ENCODE measurements at regions not wholly inside any gene's neighbourhood (a gene's known extent, or its start where the extent isn't known, plus 50 kb on each side); places are given as distances from the start of the nearest gene placed in this dataset.

DNA sequence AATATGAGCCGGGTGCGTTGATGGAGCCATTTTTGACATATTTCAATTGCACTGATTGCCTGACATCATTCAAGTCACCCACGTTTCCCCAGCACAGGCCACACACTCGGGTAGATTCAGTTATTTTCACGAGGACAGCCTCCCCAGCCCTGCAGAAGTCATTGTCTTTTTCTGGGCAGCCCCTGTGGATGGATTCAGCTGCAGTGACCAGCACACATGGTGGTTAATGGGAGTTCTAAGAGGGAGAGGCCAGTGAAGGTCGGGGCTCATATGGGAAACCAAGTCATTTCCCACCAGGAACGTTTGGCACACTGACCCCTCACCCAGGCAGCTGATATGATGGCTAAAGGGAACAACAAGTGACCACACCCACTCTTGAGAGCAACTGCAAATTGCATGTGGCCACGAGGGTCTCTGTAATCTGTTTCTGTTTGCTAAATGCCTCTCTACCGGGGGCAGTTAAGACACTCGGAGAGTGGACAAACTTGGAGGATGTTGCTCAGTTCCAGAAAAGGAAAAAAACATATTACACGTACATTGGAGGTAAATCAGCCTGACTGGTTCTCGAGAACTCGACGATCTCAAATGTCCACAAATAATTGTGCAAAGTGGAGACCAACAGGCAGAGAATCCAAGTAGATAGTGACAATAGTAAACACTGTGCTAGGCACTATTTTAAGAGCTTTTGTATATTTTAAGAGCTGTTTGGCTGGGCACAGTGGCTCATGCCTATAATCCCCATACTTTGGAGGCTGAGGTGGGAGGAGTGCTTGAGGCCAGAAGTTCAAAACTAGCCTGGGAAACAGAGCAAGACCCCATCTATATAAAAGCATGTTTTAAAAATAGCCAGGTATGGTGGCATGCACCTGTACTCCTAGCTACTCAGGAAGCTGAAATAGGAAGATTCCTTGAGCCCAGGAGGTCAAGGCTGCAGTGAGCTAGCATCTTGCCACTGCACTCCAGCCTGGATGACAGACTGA is 167.2 kb upstream of the IRF2BP2 start:
- Histone ChIP-seq H3K4me3 (no peak overlapping the region), H3K9me3 (no peaks in the 10 kb centered on the region), H3K27ac (no peak overlapping the region), H3K27me3 (peaks cover 0 to 38% of the 10 kb centered on the region in 2 donors), H3K4me1 (no peaks in the 10 kb centered on the region), H3K36me3 (no peaks in the 10 kb centered on the region)
- peak in 1 of 2 donors; percentile 24 for DNase-seq (ENCODE audit: low spot score in 2 of 2)
- no peak for TF ChIP-seq POLR2A (IDR thresholded peaks at IDR 0.05)
- TF ChIP-seq, protein P1, sequence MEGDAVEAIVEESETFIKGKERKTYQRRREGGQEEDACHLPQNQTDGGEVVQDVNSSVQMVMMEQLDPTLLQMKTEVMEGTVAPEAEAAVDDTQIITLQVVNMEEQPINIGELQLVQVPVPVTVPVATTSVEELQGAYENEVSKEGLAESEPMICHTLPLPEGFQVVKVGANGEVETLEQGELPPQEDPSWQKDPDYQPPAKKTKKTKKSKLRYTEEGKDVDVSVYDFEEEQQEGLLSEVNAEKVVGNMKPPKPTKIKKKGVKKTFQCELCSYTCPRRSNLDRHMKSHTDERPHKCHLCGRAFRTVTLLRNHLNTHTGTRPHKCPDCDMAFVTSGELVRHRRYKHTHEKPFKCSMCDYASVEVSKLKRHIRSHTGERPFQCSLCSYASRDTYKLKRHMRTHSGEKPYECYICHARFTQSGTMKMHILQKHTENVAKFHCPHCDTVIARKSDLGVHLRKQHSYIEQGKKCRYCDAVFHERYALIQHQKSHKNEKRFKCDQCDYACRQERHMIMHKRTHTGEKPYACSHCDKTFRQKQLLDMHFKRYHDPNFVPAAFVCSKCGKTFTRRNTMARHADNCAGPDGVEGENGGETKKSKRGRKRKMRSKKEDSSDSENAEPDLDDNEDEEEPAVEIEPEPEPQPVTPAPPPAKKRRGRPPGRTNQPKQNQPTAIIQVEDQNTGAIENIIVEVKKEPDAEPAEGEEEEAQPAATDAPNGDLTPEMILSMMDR (IDR thresholded peaks at IDR 0.05): no peak
- peak in 1 of 3 donors; percentile 0 for TF ChIP-seq POLR2AphosphoS5 (IDR thresholded peaks at IDR 0.05)
- intact Hi-C loops (cut with DNase I; ENCODE audit: low total_unique reads): no loop called here

DNA sequence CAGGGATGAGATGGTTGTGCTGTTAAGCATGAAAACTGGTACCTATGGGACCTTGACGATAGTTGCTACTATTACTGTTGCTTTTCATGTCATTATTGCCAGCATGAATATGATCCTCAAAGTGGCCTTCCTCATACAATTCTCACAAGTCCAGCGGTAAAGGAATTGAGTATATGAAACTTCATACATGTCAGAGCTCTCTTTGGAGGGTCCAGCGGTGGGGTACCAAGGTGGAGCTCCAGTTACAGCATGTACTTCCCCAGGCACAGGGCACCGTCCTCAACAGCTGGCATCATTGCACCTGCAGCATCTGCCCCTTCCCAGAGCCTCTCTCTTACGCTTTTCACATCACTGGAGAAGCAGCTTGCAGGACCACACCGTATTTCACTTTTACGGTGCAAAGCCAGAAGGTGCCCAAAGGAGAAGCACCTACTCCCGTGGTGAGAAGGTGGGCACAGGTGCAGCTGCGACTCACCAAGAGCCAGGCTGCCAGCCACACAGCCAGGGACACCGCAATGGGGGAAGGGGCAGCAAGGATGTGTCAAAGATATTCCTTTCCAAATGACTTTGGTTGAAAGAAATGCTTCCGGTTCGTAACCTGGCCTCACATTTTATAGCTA is 166.4 kb upstream of the IRF2BP2 start:
- Histone ChIP-seq H3K4me1 (no peaks in the 10 kb centered on the region), H3K27ac (no peak overlapping the region), H3K27me3 (peaks cover 0 to 38% of the 10 kb centered on the region in 2 donors), H3K4me3 (no peak overlapping the region), H3K9me3 (no peaks in the 10 kb centered on the region), H3K36me3 (no peaks in the 10 kb centered on the region)
- intact Hi-C loops (cut with DNase I; ENCODE audit: low total_unique reads): no loop called here
- TF ChIP-seq, protein P1 (IDR thresholded peaks at IDR 0.05): no peak
- TF ChIP-seq POLR2AphosphoS5 (IDR thresholded peaks at IDR 0.05): peak in 1 of 3 donors; percentile 36
- peak in 1 of 2 donors; percentile 17 for DNase-seq (ENCODE audit: low spot score in 2 of 2)

DNA sequence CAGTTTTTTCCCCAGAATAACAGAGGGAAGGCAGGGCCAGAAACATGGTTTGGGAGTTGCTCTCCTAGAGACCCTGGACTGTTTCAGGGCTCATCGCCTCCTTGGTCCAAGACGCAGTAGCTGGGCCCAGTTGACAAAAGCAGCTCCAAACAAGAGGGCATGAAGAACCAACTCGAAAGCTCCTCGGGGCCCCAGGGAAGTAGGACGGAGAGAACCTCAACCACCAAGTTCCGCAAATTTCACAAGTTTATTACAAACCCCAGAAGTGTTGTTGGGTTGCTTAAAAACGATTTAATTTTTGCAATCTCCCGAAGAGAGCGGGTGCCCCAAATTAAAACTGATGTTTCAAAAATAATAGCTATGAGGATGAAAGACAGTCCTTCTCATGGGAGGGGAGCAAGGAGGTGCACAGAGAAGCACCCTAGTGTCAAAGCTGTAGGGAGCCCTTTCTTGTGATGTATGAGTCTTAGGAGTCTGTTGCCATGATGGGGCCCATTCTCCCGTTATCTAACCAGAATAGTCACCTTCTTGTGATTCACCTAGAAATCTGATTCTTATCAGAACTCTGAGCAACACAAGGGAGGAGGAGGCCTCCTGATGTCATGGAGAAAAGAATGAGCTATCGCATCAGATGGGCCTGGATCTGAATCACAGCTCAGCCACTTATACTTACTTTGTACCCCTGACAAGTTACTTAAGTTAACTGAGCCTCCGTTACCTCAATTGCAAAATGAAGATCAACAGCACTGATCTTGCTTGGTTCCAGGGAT is 165.7 kb upstream of the IRF2BP2 start:
- DNase-seq (ENCODE audit: low spot score in 2 of 2): peak in 1 of 2 donors; percentile 15
- Histone ChIP-seq H3K9me3 (no peaks in the 10 kb centered on the region), H3K4me1 (no peaks in the 10 kb centered on the region), H3K36me3 (no peaks in the 10 kb centered on the region), H3K27me3 (peaks cover 0 to 36% of the 10 kb centered on the region in 2 donors), H3K27ac (no peak overlapping the region), H3K4me3 (no peak overlapping the region)
- intact Hi-C loops (cut with DNase I; ENCODE audit: low total_unique reads): no loop called here
- TF ChIP-seq POLR2A (IDR thresholded peaks at IDR 0.05) (no peak), POLR2AphosphoS5 (IDR thresholded peaks at IDR 0.05) (no peak)
- TF ChIP-seq, protein P1 (IDR thresholded peaks at IDR 0.05): no peak

DNA sequence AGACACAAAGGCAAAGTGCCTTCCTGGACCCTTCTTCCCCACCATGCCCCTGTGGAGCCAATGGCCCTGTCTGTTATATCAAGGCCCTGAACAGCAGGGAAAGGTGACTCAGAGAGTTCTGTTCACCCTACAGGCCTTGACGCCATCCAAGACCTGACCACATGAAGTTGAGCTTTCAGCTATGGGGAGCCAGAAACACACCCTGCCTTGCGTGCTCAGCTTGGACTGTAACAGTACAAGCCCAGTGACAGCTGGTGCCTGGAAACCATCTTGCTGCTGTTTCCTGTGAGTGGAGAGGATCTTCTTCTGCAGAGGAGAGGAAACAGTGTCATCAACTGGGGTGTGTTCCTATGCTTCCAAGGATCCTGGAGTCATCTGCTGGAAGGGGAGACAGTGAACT is 165.0 kb upstream of the IRF2BP2 start:
- H3K27ac ChIP-seq: no peak overlapping the region
- TF ChIP-seq POLR2A (IDR thresholded peaks at IDR 0.05) (no peak), POLR2AphosphoS5 (IDR thresholded peaks at IDR 0.05) (no peak)
- TF ChIP-seq, protein P1 (IDR thresholded peaks at IDR 0.05): no peak
- H3K9me3 ChIP-seq: no peaks in the 10 kb centered on the region
- H3K27me3 ChIP-seq: peaks cover 0 to 29% of the 10 kb centered on the region in 2 donors
- peak in 1 of 2 donors; percentile 15 for DNase-seq (ENCODE audit: low spot score in 2 of 2)
- H3K36me3 ChIP-seq: no peaks in the 10 kb centered on the region
- intact Hi-C loops (cut with DNase I; ENCODE audit: low total_unique reads): no loop called here
- no peaks in the 10 kb centered on the region for H3K4me1 ChIP-seq
- no peak overlapping the region for H3K4me3 ChIP-seq

All from breast epithelium (tissue), 4 donors.